PC-9 (cell line): ENCODE measurements at regions not wholly inside any gene's neighbourhood (a gene's known extent, or its start where the extent isn't known, plus 50 kb on each side); places are given as distances from the start of the nearest gene placed in this dataset.
A peak's percentile ranks its signal among the peaks of the same experiment; 100 is the strongest.

Experiments used
- BruUV-seq: library from RNA; stranded (reverse); fragments of 400-500 nt; replicated peaks from 2 replicates; lab custom pipeline; 2021; lab: Mats Ljungman, UMichigan
- CTCF ChIA-PET: fragments of 300-600 bp; sonication (Branson Sonifier 250); formaldehyde crosslinking; loops from one replicate; lab custom pipeline; 2022; ENCODE audit warnings: antibody characterized with exemption; lab: Charles Lee
- POLR2A ChIA-PET: fragments of 300-600 bp; sonication (Branson Sonifier 250); formaldehyde crosslinking; loops from one replicate; lab custom pipeline; 2022; ENCODE audit warnings: antibody characterized with exemption; ENCODE audit not compliant: unreplicated experiment; lab: Charles Lee
- DNase-seq, 2 experiments: peaks; one replicate each; pipeline versions ENCODE4 v3.0.0 to v3.0.0-alpha.2; 2015 to 2022; ENCODE audit warnings: mixed read lengths in 1 of 2
- H2AFZ ChIP-seq: fragments of 200-600 bp; sonication (generic); 2 replicates; pipeline ENCODE4 v1.8.1; 2017; ENCODE audit warnings: antibody characterized with exemption
- H3F3A ChIP-seq: fragments of 200-600 bp; sonication (generic); 2 replicates; pipeline ENCODE4 v1.8.1; 2017; ENCODE audit warnings: antibody characterized with exemption, mild to moderate bottlenecking, low read depth; ENCODE audit not compliant: insufficient read depth
- H3K27ac ChIP-seq: fragments of 200-600 bp; sonication (generic); 2 replicates; pipeline ENCODE4 v1.6.1; 2016; ENCODE audit warnings: mixed run types
- H3K27me3 ChIP-seq: fragments of 200-600 bp; sonication (generic); 2 replicates; pipeline ENCODE4 v1.6.1; 2016; ENCODE audit warnings: low read depth, mixed run types; ENCODE audit not compliant: insufficient read depth
- H3K36me3 ChIP-seq: fragments of 200-600 bp; sonication (generic); 2 replicates; pipeline ENCODE4 v1.6.1; 2016; ENCODE audit warnings: low read depth, mixed run types
- H3K4me1 ChIP-seq: fragments of 200-600 bp; sonication (generic); replicated peaks from 2 replicates; pipeline ENCODE4 v1.6.1; 2016; ENCODE audit warnings: mixed run types; ENCODE audit not compliant: insufficient read depth
- H3K4me2 ChIP-seq: fragments of 200-600 bp; sonication (generic); 2 replicates; pipeline ENCODE4 v1.6.1; 2017; ENCODE audit warnings: mixed run types
- H3K4me3 ChIP-seq: fragments of 200-600 bp; sonication (generic); 2 replicates; pipeline ENCODE4 v1.6.1; 2016; ENCODE audit warnings: mixed run types
- H3K79me2 ChIP-seq: fragments of 200-600 bp; sonication (generic); 2 replicates; pipeline ENCODE4 v1.6.1; 2017; ENCODE audit warnings: low read depth, mixed run types
- H3K9me2 ChIP-seq: fragments of 200-600 bp; sonication (generic); 2 replicates; pipeline ENCODE4 v1.8.1; 2017; ENCODE audit warnings: mild to moderate bottlenecking; ENCODE audit not compliant: insufficient read depth
- H3K9me3 ChIP-seq: fragments of 200-600 bp; sonication (generic); 2 replicates; pipeline ENCODE4 v1.8.1; 2016; ENCODE audit warnings: low read depth; ENCODE audit not compliant: insufficient read depth
- H4K20me1 ChIP-seq: fragments of 200-600 bp; sonication (generic); 2 replicates; pipeline ENCODE4 v1.8.1; 2017; ENCODE audit not compliant: insufficient read depth
- EZH2 ChIP-seq: fragments of 200-600 bp; sonication (generic); IDR thresholded peaks from 2 replicates; pipeline ENCODE4 v1.8.0; 2017; ENCODE audit warnings: antibody characterized with exemption, low read depth
- intact Hi-C: fragments of 100-400 bp; cut with micrococcal nuclease; formaldehyde crosslinking; loops from one replicate; pipeline ENCODE4 v1.10.0; 2022; ENCODE audit not compliant: unreplicated experiment
- TF ChIP-seq, protein P1 (sequence below): fragments of 200-600 bp; sonication (generic); conservative IDR thresholded peaks from 2 replicates; pipeline ENCODE4 v1.6.1; 2017; ENCODE audit warnings: mixed run types, antibody characterized with exemption, mild to moderate bottlenecking, moderate library complexity

DNA sequence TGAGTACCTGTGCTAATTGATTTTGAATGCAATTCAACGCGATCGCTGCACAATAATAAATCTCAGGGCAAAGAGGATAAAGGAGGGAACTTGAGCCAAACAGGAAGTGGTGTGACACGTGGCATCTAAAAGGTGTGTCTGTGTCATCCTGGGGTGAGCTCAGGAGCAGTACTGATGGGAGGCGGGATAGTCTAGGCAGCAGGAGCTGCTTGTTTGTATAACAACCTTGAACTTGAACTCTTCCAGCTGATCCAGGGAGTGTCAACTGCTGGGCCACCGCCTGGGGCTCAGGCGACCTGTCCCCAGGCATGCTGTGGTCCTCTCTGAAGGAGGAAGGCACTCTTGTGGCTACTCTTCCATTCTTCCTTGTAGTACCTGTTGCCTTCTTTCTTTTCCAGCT, 61.2 kb downstream of the BOD1L2 start:
- Histone ChIP-seq H3K27ac (no peak overlapping the region), H2AFZ (no peak overlapping the region), H3K36me3 (no peaks in the 10 kb centered on the region), H3K9me2 (no peaks in the 10 kb centered on the region), H3K4me1 (peaks cover 52% of the 10 kb centered on the region), H3K9me3 (peaks cover 4% of the 10 kb centered on the region; the same call in 1 of the 2 replicates), H3K4me3 (no peak overlapping the region), H3F3A (peaks cover 28% of the 10 kb centered on the region), H3K27me3 (no peaks in the 10 kb centered on the region), H3K79me2 (no peaks in the 10 kb centered on the region), H3K4me2 (no peak overlapping the region), H4K20me1 (no peaks in the 10 kb centered on the region)
- DNase-seq = no peak
- POLR2A ChIA-PET = no interaction called here
- CTCF ChIA-PET = no interaction called here
- no peak for TF ChIP-seq EZH2
- TF ChIP-seq, protein P1, sequence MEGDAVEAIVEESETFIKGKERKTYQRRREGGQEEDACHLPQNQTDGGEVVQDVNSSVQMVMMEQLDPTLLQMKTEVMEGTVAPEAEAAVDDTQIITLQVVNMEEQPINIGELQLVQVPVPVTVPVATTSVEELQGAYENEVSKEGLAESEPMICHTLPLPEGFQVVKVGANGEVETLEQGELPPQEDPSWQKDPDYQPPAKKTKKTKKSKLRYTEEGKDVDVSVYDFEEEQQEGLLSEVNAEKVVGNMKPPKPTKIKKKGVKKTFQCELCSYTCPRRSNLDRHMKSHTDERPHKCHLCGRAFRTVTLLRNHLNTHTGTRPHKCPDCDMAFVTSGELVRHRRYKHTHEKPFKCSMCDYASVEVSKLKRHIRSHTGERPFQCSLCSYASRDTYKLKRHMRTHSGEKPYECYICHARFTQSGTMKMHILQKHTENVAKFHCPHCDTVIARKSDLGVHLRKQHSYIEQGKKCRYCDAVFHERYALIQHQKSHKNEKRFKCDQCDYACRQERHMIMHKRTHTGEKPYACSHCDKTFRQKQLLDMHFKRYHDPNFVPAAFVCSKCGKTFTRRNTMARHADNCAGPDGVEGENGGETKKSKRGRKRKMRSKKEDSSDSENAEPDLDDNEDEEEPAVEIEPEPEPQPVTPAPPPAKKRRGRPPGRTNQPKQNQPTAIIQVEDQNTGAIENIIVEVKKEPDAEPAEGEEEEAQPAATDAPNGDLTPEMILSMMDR = no peak
- BruUV-seq = no TSS peak
- intact Hi-C loops = no loop called here

DNA sequence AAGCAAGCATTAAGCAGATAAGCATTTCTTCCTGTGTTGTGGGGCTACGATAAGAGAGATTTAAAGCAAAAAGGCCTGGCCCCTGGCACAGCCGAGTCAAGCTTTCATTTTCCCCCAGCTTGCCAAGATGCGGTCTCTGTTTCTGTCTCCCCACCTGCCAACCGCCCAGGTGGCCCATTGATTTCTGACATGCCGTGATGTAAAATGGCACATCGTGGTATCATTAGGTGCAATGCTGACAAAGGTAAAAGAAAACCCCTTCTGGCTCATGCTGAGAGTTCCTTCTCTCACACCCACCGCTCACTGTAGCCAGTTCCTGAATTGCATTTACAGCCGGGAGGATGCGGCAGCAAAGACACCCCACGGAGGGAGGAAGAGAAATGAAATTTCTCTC, 62.8 kb downstream of the BOD1L2 start:
- intact Hi-C loops = loop anchor here (1.0 to 10.0 kb wide), 2 partner anchors 121 to 225 kb away; partner anchors contain the start of gene ONECUT2
- Histone ChIP-seq H3K27me3 (no peaks in the 10 kb centered on the region), H3K4me3 (no peak overlapping the region), H4K20me1 (no peaks in the 10 kb centered on the region), H3K36me3 (no peaks in the 10 kb centered on the region), H3K4me1 (peaks cover 58% of the 10 kb centered on the region), H3K9me2 (no peaks in the 10 kb centered on the region), H2AFZ (no peak overlapping the region), H3K4me2 (peak overlapping the region; percentile 61), H3F3A (peaks cover 28% of the 10 kb centered on the region), H3K9me3 (peaks cover 4% of the 10 kb centered on the region; the same call in 1 of the 2 replicates), H3K27ac (peak overlapping the region; percentile 95), H3K79me2 (no peaks in the 10 kb centered on the region)
- POLR2A ChIA-PET = no interaction called here
- CTCF ChIA-PET = no interaction called here
- no peak for DNase-seq
- TF ChIP-seq, protein P1 = no peak
- TF ChIP-seq EZH2 = no peak
- BruUV-seq = no TSS peak

DNA sequence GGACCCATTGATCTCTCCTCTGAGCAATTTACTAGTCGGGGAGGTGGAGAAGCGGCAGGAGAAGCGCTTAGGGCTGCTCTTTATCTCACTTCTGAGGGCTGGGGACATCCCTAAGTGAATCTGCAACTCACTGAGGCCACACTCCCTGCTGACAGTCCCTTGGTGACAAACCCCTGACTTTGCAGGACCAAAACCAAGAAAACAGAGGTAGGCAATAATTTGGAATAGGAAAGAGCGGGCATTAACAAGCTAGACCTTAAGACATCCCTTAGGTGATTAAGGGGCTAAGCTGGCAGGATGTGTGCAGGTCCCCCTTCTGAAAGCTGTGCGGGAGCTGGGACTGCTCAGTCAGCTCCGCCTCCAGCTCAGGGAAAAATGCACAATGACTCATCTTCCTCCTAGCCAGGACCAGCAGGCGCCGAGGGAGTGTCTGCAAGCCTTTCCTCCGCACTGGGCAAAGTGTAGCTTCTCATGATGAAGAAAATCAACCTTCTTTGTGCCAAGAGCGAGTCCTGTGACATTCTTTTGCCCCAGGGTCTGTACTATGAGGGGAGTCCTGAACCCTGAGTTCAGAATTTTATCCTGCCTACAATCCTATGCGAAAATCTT, 63.3 kb downstream of the BOD1L2 start:
- Histone ChIP-seq H3K79me2 (no peaks in the 10 kb centered on the region), H3K4me2 (peak overlapping the region; percentile 61), H3K9me2 (no peaks in the 10 kb centered on the region), H3K27ac (peak overlapping the region; percentile 95), H3K36me3 (no peaks in the 10 kb centered on the region), H4K20me1 (no peaks in the 10 kb centered on the region), H3K9me3 (peaks cover 2% of the 10 kb centered on the region; the same call in 1 of the 2 replicates), H3K27me3 (no peaks in the 10 kb centered on the region), H3F3A (peaks cover 28% of the 10 kb centered on the region), H2AFZ (no peak overlapping the region), H3K4me1 (peaks cover 58% of the 10 kb centered on the region), H3K4me3 (peak overlapping the region; percentile 21; the same call in 1 of the 2 replicates)
- ChIA-PET POLR2A (no interaction called here), CTCF (no interaction called here)
- BruUV-seq = no TSS peak
- peak; percentile 73 to 94 for DNase-seq
- no peak for TF ChIP-seq EZH2
- TF ChIP-seq, protein P1 = no peak
- intact Hi-C loops = loop anchor here (1.0 to 10.0 kb wide), 2 partner anchors 122 to 225 kb away; partner anchors contain the start of gene ONECUT2
